Amygdala (tissue), 56 donors: ENCODE measurements at regions not wholly inside any gene's neighbourhood (a gene's known extent, or its start where the extent isn't known, plus 50 kb on each side); places are given as distances from the start of the nearest gene placed in this dataset.
"Not testable (repeated sequence)": the region's sequence is repeated elsewhere in the genome, so short reads cannot be mapped to it uniquely, and the experiment has no call there.

Experiments
- DNase-seq, 56 donors: peaks; one replicate each; lab custom pipeline; 2025; lab: John Stamatoyannopoulos, UW

GRCh38 chr13:44051405-44051804 lies 171.7 kb downstream of the LACC1 start:
- no peak for DNase-seq

- DNase-seq, result no peak
Measured at GRCh38 chr13:44051918-44052675, 172.4 kb downstream of the LACC1 start.

GRCh38 chr13:44052780-44053184 lies 173.1 kb downstream of the LACC1 start:
- peak in 10 of 56 donors; percentile 4 to 23 (median 13) for DNase-seq

GRCh38 chr13:44053208-44053607 lies 173.5 kb downstream of the LACC1 start:
- no peak for DNase-seq

GRCh38 chr13:44054525-44054924 lies 174.8 kb downstream of the LACC1 start:
- DNase-seq, result no peak

- DNase-seq, result not testable (repeated sequence)
Measured at GRCh38 chr13:44055681-44056080, 176.0 kb downstream of the LACC1 start.

- no peak for DNase-seq
Measured at GRCh38 chr13:44058067-44058466, 178.4 kb downstream of the LACC1 start.

GRCh38 chr13:44058624-44059215 lies 179.0 kb downstream of the LACC1 start:
- no peak for DNase-seq

GRCh38 chr13:44061876-44062275 lies 182.2 kb downstream of the LACC1 start:
- no peak for DNase-seq

- no peak for DNase-seq
Measured at GRCh38 chr13:44063467-44063866, 183.8 kb downstream of the LACC1 start.

GRCh38 chr13:44063881-44064280 lies 184.2 kb downstream of the LACC1 start:
- no peak for DNase-seq

- DNase-seq, result no peak
Measured at GRCh38 chr13:44064357-44064756, 184.7 kb downstream of the LACC1 start.

GRCh38 chr13:44068169-44068568 lies 188.5 kb downstream of the LACC1 start:
- DNase-seq, result no peak

- DNase-seq, result no peak
Measured at GRCh38 chr13:44068737-44069136, 189.0 kb downstream of the LACC1 start.

- DNase-seq, result no peak
Measured at GRCh38 chr13:44072536-44072935, 192.8 kb downstream of the LACC1 start.

GRCh38 chr13:44074611-44075010 lies 194.9 kb downstream of the LACC1 start:
- DNase-seq, result no peak

- DNase-seq, result no peak
Measured at GRCh38 chr13:44075113-44075512, 195.4 kb downstream of the LACC1 start.

GRCh38 chr13:44078806-44079376 lies 199.2 kb downstream of the LACC1 start:
- no peak for DNase-seq

GRCh38 chr13:44079413-44080205 lies 199.9 kb downstream of the LACC1 start:
- no peak for DNase-seq

GRCh38 chr13:44084146-44084545 lies 204.4 kb downstream of the LACC1 start:
- DNase-seq, result peak in 4 of 56 donors; percentile 2 to 25 (median 6)

GRCh38 chr13:44086389-44086788 lies 206.7 kb downstream of the LACC1 start:
- no peak for DNase-seq
